ENCODE measurements at regions not wholly inside any gene's neighbourhood (a gene's known extent, or its start where the extent isn't known, plus 50 kb on each side); places are given as distances from the start of the nearest gene placed in this dataset.

- no peak for DNase-seq (ENCODE audit: low spot score)
Observed at GRCh38 chr2:107775211-107775610, 51.5 kb upstream of the RGPD4 start.

GRCh38 chr2:107775791-107776190 lies 50.9 kb upstream of the RGPD4 start:
- DNase-seq (ENCODE audit: low spot score): no peak

DNA sequence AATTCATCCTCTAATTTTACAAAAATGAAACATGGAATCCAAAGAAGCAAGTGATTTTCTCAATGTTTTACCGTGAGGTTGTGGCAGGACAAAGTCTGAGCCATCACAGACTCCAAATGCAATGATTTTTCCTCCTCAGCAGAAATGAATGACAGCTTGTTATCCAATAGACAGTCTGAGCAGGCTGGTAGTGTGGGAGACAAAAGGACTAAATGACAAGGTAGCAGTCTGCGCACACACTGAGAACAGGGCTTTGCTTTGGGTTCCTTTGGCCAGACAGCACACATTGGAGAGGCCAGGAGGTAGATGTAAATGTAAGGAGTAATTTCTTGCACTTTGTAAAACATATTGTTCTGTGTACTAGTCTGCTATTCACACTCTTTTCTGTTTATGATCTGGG lies 50.3 kb upstream of the RGPD4 start:
- DNase-seq (ENCODE audit: low spot score): no peak
